Esophagus muscularis mucosa (tissue), 4 donors: ENCODE measurements at regions not wholly inside any gene's neighbourhood (a gene's known extent, or its start where the extent isn't known, plus 50 kb on each side); places are given as distances from the start of the nearest gene placed in this dataset.

Experiments used
- DNase-seq: peaks from one replicate; pipeline ENCODE4 v3.0.0-alpha.2; 2017; ENCODE audit errors: extremely low spot score
- H3K27ac ChIP-seq, 4 donors: fragments of 200-600 bp; sonication (generic); replicated peaks in 1 of 4; 1 replicate in 3 of 4; 2 replicates in 1 of 4; pipeline ENCODE4 v1.5.1; 2016 to 2019; ENCODE audit warnings: mild to moderate bottlenecking in 1 of 4
- H3K27me3 ChIP-seq, 4 donors: fragments of 200-600 bp; sonication (generic); one replicate each; pipeline versions ENCODE4 v1.5.1 to v1.6.0; 2016 to 2019
- H3K36me3 ChIP-seq, 4 donors: fragments of 200-600 bp; sonication (generic); one replicate each; pipeline ENCODE4 v1.5.1; 2016 to 2019
- H3K4me1 ChIP-seq, 4 donors: fragments of 200-600 bp; sonication (generic); one replicate each; pipeline ENCODE4 v1.5.1; 2016 to 2019
- H3K4me3 ChIP-seq, 4 donors: fragments of 200-600 bp; sonication (generic); 1 replicate in 2 of 4; 2 replicates in 2 of 4; pipeline ENCODE4 v1.5.1; 2016 to 2019; ENCODE audit warnings: mild to moderate bottlenecking in 4 of 4, moderate library complexity in 1 of 4
- H3K9me3 ChIP-seq, 4 donors: fragments of 200-600 bp; sonication (generic); 1 replicate in 3 of 4; 2 replicates in 1 of 4; pipeline ENCODE4 v1.5.1; 2016 to 2019
- EP300 ChIP-seq: sonication (generic); formaldehyde crosslinking; IDR thresholded peaks from one replicate; pipeline ENCODE4 v1.6.1; 2017; ENCODE audit warnings: antibody characterized with exemption
- POLR2A ChIP-seq: fragments of 450-650 bp; IDR thresholded peaks from one replicate; pipeline ENCODE4 v1.6.1; 2017; ENCODE audit warnings: antibody characterized with exemption, moderate library complexity, mild to moderate bottlenecking, low read depth
- POLR2AphosphoS5 ChIP-seq, 2 donors: sonication (generic); formaldehyde crosslinking; IDR thresholded peaks; one replicate each; pipeline ENCODE4 v1.6.1; 2017; ENCODE audit warnings: antibody characterized with exemption in 2 of 2
- WGBS: methylation state at CpG from one replicate; pipeline ENCODE4 v1.1.5; 2018; 5-methylcytosine and 5-hydroxymethylcytosine counted together
- intact Hi-C: fragments of 100-400 bp; cut with DNase I; formaldehyde crosslinking; loops from one replicate; pipeline ENCODE4 v1.15.1; 2023
- TF ChIP-seq, protein P1 (sequence below), 3 experiments: fragments of 200-600 bp in 2 of 3; fragments of 450-650 bp in 1 of 3; sonication (generic) in 2 of 3; IDR thresholded peaks; one replicate each; pipeline ENCODE4 v1.5.1; 2017 to 2019; ENCODE audit warnings: antibody characterized with exemption in 3 of 3, mild to moderate bottlenecking in 2 of 3, moderate library complexity in 1 of 3

DNA sequence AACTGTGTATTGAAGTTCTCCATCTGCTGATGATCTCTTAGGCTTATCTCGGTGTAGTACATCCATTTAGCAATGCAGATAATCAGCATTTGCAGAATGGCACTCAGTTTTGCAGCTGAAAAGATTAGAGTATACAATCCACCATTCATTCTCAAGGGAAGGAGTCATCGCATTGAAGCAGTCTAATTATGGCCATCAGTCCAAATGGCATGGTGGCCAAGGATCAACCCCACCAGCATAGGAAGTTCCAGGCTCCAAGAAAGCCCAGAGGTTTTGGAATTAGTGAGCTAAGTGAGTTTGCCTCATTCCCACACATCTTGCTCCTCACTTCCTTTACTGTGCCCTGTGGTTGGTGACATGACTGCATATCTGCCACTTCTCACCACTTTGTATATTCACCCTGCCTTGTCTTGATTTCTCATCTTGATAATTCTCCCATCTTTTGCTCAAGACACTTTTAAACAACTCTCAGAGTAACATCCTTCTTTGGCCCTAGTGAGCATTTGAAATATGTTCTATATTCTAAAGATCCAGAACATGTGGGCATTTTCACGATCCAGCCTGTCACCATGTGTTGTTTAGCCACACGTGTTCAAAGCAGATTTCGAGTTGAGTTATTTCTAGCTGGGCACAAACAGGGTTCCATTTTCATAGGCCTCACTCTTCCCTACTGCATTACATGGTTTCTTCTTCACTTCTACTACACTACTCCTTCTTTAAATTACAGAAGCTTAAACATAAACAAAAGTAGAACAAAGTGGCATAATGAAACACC is 1119.8 kb downstream of the TSN start:
- no peaks in the 10 kb centered on the region for H3K9me3 ChIP-seq
- intact Hi-C loops = no loop called here
- TF ChIP-seq, protein P1, sequence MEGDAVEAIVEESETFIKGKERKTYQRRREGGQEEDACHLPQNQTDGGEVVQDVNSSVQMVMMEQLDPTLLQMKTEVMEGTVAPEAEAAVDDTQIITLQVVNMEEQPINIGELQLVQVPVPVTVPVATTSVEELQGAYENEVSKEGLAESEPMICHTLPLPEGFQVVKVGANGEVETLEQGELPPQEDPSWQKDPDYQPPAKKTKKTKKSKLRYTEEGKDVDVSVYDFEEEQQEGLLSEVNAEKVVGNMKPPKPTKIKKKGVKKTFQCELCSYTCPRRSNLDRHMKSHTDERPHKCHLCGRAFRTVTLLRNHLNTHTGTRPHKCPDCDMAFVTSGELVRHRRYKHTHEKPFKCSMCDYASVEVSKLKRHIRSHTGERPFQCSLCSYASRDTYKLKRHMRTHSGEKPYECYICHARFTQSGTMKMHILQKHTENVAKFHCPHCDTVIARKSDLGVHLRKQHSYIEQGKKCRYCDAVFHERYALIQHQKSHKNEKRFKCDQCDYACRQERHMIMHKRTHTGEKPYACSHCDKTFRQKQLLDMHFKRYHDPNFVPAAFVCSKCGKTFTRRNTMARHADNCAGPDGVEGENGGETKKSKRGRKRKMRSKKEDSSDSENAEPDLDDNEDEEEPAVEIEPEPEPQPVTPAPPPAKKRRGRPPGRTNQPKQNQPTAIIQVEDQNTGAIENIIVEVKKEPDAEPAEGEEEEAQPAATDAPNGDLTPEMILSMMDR (IDR thresholded peaks at IDR 0.05) = no peak
- TF ChIP-seq POLR2A = no peak
- no peak for DNase-seq
- no peaks in the 10 kb centered on the region for H3K36me3 ChIP-seq
- H3K4me1 ChIP-seq = no peaks in the 10 kb centered on the region
- H3K4me3 ChIP-seq = no peak overlapping the region
- H3K27me3 ChIP-seq = no peaks in the 10 kb centered on the region
- no peak overlapping the region for H3K27ac ChIP-seq
- WGBS = 80% methylated on average over 5 of the region's 5 CpGs

DNA sequence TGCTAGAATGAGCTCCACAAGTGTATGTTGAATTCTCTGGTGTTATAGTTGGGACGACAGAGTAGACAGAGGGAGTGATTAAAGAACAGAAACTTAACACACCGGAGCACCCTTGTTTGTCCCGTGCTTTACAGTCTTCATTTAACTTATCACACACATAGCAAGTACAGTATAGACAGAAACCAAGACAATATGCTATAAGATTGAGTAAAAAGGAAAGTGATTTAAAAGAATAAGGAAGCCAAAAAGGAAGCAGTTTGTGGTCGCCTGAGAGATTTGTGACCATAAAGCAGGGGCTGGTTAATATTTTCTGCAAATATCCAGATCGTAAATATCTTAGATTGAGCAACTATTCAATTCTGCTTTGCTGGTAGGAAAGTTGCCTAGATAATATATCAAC is 1128.4 kb downstream of the TSN start:
- Histone ChIP-seq H3K27me3 (no peaks in the 10 kb centered on the region), H3K4me1 (no peaks in the 10 kb centered on the region), H3K36me3 (no peaks in the 10 kb centered on the region), H3K9me3 (no peaks in the 10 kb centered on the region), H3K27ac (no peak overlapping the region), H3K4me3 (no peak overlapping the region)
- TF ChIP-seq POLR2AphosphoS5 (IDR thresholded peaks at IDR 0.05) (no peak), EP300 (no peak), POLR2A (no peak)
- TF ChIP-seq, protein P1 (IDR thresholded peaks at IDR 0.05) = no peak
- intact Hi-C loops = no loop called here
- WGBS = 77% methylated on average over 5 of the region's 5 CpGs
- no peak for DNase-seq

DNA sequence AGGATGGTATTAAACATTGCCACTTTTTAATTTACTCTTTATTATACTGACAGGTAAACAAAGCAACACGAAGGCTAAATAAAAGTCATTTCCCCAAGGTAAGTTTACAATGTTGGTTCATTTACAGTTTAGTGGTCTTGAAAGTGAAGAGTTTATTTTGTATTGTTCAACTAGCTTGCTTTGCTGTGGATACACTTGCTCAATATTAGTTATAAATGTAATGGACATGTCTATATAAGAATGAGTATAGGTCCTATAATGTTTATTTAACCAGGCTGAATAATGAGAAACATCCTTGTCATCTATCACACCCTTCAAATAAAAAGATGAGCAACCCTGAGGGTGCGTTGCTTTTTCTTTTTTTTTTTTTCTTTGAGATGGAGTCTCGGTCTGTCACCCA is 1129.4 kb downstream of the TSN start:
- DNase-seq = no peak
- TF ChIP-seq, protein P1 (IDR thresholded peaks at IDR 0.05) = no peak
- TF ChIP-seq POLR2AphosphoS5 (IDR thresholded peaks at IDR 0.05) = no peak
- no peak for TF ChIP-seq POLR2A
- TF ChIP-seq EP300 = no peak
- H3K9me3 ChIP-seq = no peaks in the 10 kb centered on the region
- no peaks in the 10 kb centered on the region for H3K4me1 ChIP-seq
- H3K27ac ChIP-seq = no peak overlapping the region
- 77% methylated on average over 3 of the region's 3 CpGs for WGBS
- H3K27me3 ChIP-seq = no peaks in the 10 kb centered on the region
- intact Hi-C loops = no loop called here
- H3K36me3 ChIP-seq = no peaks in the 10 kb centered on the region
- H3K4me3 ChIP-seq = no peak overlapping the region

DNA sequence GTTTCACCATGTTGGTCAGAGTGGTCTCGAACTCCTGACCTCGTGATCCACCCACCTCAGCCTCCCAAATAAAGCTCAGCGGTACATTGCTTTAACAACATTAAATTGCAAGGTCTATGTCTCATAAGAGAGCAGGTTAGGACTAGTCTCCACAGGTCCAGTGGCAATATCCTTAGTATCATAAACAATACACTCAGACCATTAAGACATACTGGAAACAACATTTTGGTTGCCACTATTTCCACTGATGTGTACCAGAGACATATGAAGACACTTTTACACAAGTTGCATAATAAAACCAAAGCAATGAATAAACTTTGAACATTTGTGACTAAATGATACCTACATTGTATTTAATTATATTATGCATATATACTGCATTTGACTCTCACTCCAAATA is 1130.0 kb downstream of the TSN start:
- no peaks in the 10 kb centered on the region for H3K27me3 ChIP-seq
- WGBS = 100% methylated on average over 3 of the region's 3 CpGs
- intact Hi-C loops = no loop called here
- no peaks in the 10 kb centered on the region for H3K36me3 ChIP-seq
- H3K4me1 ChIP-seq = no peaks in the 10 kb centered on the region
- no peak for DNase-seq
- no peak for TF ChIP-seq EP300
- TF ChIP-seq, protein P1 (IDR thresholded peaks at IDR 0.05) = no peak
- H3K27ac ChIP-seq = no peak overlapping the region
- no peak overlapping the region for H3K4me3 ChIP-seq
- H3K9me3 ChIP-seq = no peaks in the 10 kb centered on the region
